DND-41 (cell line): ENCODE measurements at regions not wholly inside any gene's neighbourhood (a gene's known extent, or its start where the extent isn't known, plus 50 kb on each side); places are given as distances from the start of the nearest gene placed in this dataset.

Source experiments
- EZH2 ChIP-seq: IDR thresholded peaks from 3 replicates; pipeline ENCODE4 v1.6.1; 2012; ENCODE audit warnings: borderline replicate concordance, low read depth, mild to moderate bottlenecking, moderate library complexity, low read length, inconsistent platforms; ENCODE audit not compliant: severe bottlenecking
- TF ChIP-seq, protein P1 (sequence below): IDR thresholded peaks from 2 replicates; pipeline ENCODE4 v1.5.1; 2012; ENCODE audit warnings: borderline replicate concordance, low read length, moderate library complexity, mild to moderate bottlenecking; ENCODE audit not compliant: poor library complexity, severe bottlenecking; ENCODE audit errors: extremely low read depth

GRCh38 chr6:97456070-97456469, 173.1 kb upstream of the MMS22L start:
- TF ChIP-seq, protein P1, sequence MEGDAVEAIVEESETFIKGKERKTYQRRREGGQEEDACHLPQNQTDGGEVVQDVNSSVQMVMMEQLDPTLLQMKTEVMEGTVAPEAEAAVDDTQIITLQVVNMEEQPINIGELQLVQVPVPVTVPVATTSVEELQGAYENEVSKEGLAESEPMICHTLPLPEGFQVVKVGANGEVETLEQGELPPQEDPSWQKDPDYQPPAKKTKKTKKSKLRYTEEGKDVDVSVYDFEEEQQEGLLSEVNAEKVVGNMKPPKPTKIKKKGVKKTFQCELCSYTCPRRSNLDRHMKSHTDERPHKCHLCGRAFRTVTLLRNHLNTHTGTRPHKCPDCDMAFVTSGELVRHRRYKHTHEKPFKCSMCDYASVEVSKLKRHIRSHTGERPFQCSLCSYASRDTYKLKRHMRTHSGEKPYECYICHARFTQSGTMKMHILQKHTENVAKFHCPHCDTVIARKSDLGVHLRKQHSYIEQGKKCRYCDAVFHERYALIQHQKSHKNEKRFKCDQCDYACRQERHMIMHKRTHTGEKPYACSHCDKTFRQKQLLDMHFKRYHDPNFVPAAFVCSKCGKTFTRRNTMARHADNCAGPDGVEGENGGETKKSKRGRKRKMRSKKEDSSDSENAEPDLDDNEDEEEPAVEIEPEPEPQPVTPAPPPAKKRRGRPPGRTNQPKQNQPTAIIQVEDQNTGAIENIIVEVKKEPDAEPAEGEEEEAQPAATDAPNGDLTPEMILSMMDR: no peak
- no peak for TF ChIP-seq EZH2
